ENCODE measurements at regions not wholly inside any gene's neighbourhood (a gene's known extent, or its start where the extent isn't known, plus 50 kb on each side); places are given as distances from the start of the nearest gene placed in this dataset.

GRCh38 chr11:96761451-96761850 lies 371.6 kb downstream of the JRKL start:
- 0% methylated on average over 1 of the region's 1 CpG for WGBS (ENCODE audit: insufficient coverage, insufficient replicate concordance, low lambda C conversion rate, missing lambda C conversion rate)
- no TSS peak for BruUV-seq (replicated peaks)
- FAIRE-seq (no peak), DNase-seq (ENCODE audit: low read depth, low spot score) (no peak), ATAC-seq (no peak)
- Histone ChIP-seq H3K79me2 (ENCODE audit: control insufficient read depth, insufficient read depth, low read length) (no peaks in the 10 kb centered on the region), H3K9ac (ENCODE audit: control insufficient read depth, insufficient read depth, low read length) (no peak overlapping the region), H3K4me3 (no peak overlapping the region), H3K9me3 (replicated peaks; ENCODE audit: control insufficient read depth, insufficient read depth, low read length) (no peaks in the 10 kb centered on the region), H3K4me1 (ENCODE audit: control insufficient read depth, insufficient read depth, low read length) (no peaks in the 10 kb centered on the region), H3K4me2 (ENCODE audit: control insufficient read depth, insufficient read depth) (no peak overlapping the region), H2AFZ (ENCODE audit: control insufficient read depth, low read depth, low read length) (no peak overlapping the region), H3K36me3 (ENCODE audit: control insufficient read depth in 2 of 2, insufficient read depth in 2 of 2, low read length in 1 of 2) (no peaks in the 10 kb centered on the region), H3K27ac (ENCODE audit: control insufficient read depth, insufficient read depth) (no peak overlapping the region), H3K27me3 (replicated peaks in 1 of 2; ENCODE audit: control insufficient read depth in 2 of 2, insufficient read depth in 2 of 2, low read length in 1 of 2) (no peaks in the 10 kb centered on the region), H4K20me1 (ENCODE audit: control insufficient read depth, insufficient read depth) (no peaks in the 10 kb centered on the region)
- intact Hi-C loops (cut with micrococcal nuclease; ENCODE audit: unreplicated experiment): no loop called here
- ChIA-PET POLR2A (no interaction called here), CTCF (no interaction called here), SMC1A (ENCODE audit: uncharacterized antibody, unreplicated experiment) (no interaction called here), RAD21 (ENCODE audit: unreplicated experiment) (no interaction called here)
- no peak for TF ChIP-seq USF2 (IDR thresholded peaks at IDR 0.05; ENCODE audit: borderline replicate concordance, low read depth, low read length)
- no peak for TF ChIP-seq RFX5 (IDR thresholded peaks at IDR 0.05; ENCODE audit: low read depth, low read length)
- no peak for TF ChIP-seq ZNF592 (IDR thresholded peaks at IDR 0.05)
- no peak for TF ChIP-seq YY1 (IDR thresholded peaks at IDR 0.05; ENCODE audit: low read depth, low read length)
- no peak for TF ChIP-seq CREM (IDR thresholded peaks at IDR 0.05; ENCODE audit: low read depth)
- no peak for TF ChIP-seq FOXK2 (IDR thresholded peaks at IDR 0.05)
- TF ChIP-seq SREBF1 (IDR thresholded peaks at IDR 0.05; ENCODE audit: low read length): no peak
- in situ Hi-C loops (cut with MboI): no loop called here

Data from GM12878 (cell line).